Glomerular visceral epithelial cell (primary cell): ENCODE measurements at regions not wholly inside any gene's neighbourhood (a gene's known extent, or its start where the extent isn't known, plus 50 kb on each side); places are given as distances from the start of the nearest gene placed in this dataset.
"Not testable (repeated sequence)": the region's sequence is repeated elsewhere in the genome, so short reads cannot be mapped to it uniquely, and the experiment has no call there.

Experiments
- DNase-seq: peaks from one replicate; pipeline ENCODE4 v3.0.0-alpha.2; 2016; ENCODE audit errors: extremely low spot score

- DNase-seq = no peak
Observed at GRCh38 chr16:52309446-52310416, 237.2 kb downstream of the TOX3 start.

GRCh38 chr16:52308051-52308450 is 238.9 kb downstream of the TOX3 start:
- DNase-seq = no peak

GRCh38 chr16:52301026-52301425 is 245.9 kb downstream of the TOX3 start:
- DNase-seq = no peak

GRCh38 chr16:52298769-52299168 is 248.2 kb downstream of the TOX3 start:
- DNase-seq = no peak

GRCh38 chr16:52296706-52297315 is 250.1 kb downstream of the TOX3 start:
- DNase-seq = not testable (repeated sequence)

GRCh38 chr16:52296076-52296475 is 250.9 kb downstream of the TOX3 start:
- no peak for DNase-seq

- DNase-seq = no peak
Observed at GRCh38 chr16:52294660-52295059, 252.3 kb downstream of the TOX3 start.

- DNase-seq = no peak
Observed at GRCh38 chr16:52293204-52293603, 253.7 kb downstream of the TOX3 start.

GRCh38 chr16:52283584-52284375 is 263.2 kb downstream of the TOX3 start:
- DNase-seq = no peak

GRCh38 chr16:52283018-52283417 is 263.9 kb downstream of the TOX3 start:
- DNase-seq = no peak

GRCh38 chr16:52280086-52280485 is 266.9 kb downstream of the TOX3 start:
- DNase-seq = no peak

GRCh38 chr16:52271088-52271750 is 275.7 kb downstream of the TOX3 start:
- no peak for DNase-seq

GRCh38 chr16:52265446-52265861 is 281.5 kb downstream of the TOX3 start:
- DNase-seq = no peak

- no peak for DNase-seq
Observed at GRCh38 chr16:52257534-52257933, 289.4 kb downstream of the TOX3 start.

- no peak for DNase-seq
Observed at GRCh38 chr16:52256310-52257078, 290.4 kb downstream of the TOX3 start.

- no peak for DNase-seq
Observed at GRCh38 chr16:52254746-52255145, 292.2 kb downstream of the TOX3 start.

GRCh38 chr16:52252680-52253079 is 294.3 kb downstream of the TOX3 start:
- no peak for DNase-seq

GRCh38 chr16:52251495-52251894 is 295.4 kb downstream of the TOX3 start:
- DNase-seq = no peak

GRCh38 chr16:52247737-52248136 is 299.2 kb downstream of the TOX3 start:
- DNase-seq = no peak

- DNase-seq = no peak
Observed at GRCh38 chr16:52238710-52239109, 308.2 kb downstream of the TOX3 start.

- no peak for DNase-seq
Observed at GRCh38 chr16:52237823-52238222, 309.1 kb downstream of the TOX3 start.
